IMR-90 (cell line): ENCODE measurements at regions not wholly inside any gene's neighbourhood (a gene's known extent, or its start where the extent isn't known, plus 50 kb on each side); places are given as distances from the start of the nearest gene placed in this dataset.

Experiments used
- ATAC-seq: fragments of 200-7000 bp; cut with Tn5 transposase; 2 replicates; pipeline ENCODE4 v1.9.1; 2020; ENCODE audit warnings: low read depth, mild to moderate bottlenecking, moderate library complexity
- BruUV-seq: library from RNA; stranded (reverse); fragments of 400-500 nt; replicated peaks from 2 replicates; lab custom pipeline; 2021; lab: Mats Ljungman, UMichigan
- CTCF ChIA-PET: fragments of 300-600 bp; formaldehyde crosslinking; extraction: SDS; loops from one replicate; lab custom pipeline; 2021; ENCODE audit warnings: antibody characterized with exemption; lab: Yijun Ruan, JAX
- POLR2A ChIA-PET: fragments of 300-600 bp; sonication (Branson Sonifier 250); formaldehyde crosslinking; loops from one replicate; lab custom pipeline; 2022; ENCODE audit warnings: antibody characterized with exemption; ENCODE audit not compliant: unreplicated experiment; lab: Charles Lee
- DNase-seq: peaks from one replicate; pipeline ENCODE4 v3.0.0; 2013
- H2AFZ ChIP-seq: replicated peaks from 2 replicates; pipeline ENCODE3; 2013; ENCODE audit warnings: low read length, mild to moderate bottlenecking; ENCODE audit not compliant: poor library complexity
- H2AK5ac ChIP-seq: 2 replicates; pipeline ENCODE4 v1.6.1; 2013; ENCODE audit warnings: low read depth, low read length, inconsistent platforms
- H2AK9ac ChIP-seq: replicated peaks from 2 replicates; pipeline ENCODE3; 2013; ENCODE audit warnings: mild to moderate bottlenecking, low read depth, low read length, moderate library complexity; ENCODE audit not compliant: poor library complexity
- H2BK120ac ChIP-seq: 2 replicates; pipeline ENCODE4 v1.6.1; 2013; ENCODE audit warnings: low read depth, low read length, inconsistent platforms
- H2BK15ac ChIP-seq: 3 replicates; pipeline ENCODE4 v1.6.1; 2013; ENCODE audit warnings: low read depth, low read length, inconsistent platforms
- H2BK20ac ChIP-seq: 2 replicates; pipeline ENCODE4 v1.6.1; 2013; ENCODE audit warnings: low read depth, mild to moderate bottlenecking, inconsistent platforms, low read length, moderate library complexity
- H2BK5ac ChIP-seq: 2 replicates; pipeline ENCODE4 v1.6.1; 2013; ENCODE audit warnings: mild to moderate bottlenecking, low read depth, low read length, inconsistent platforms; ENCODE audit not compliant: poor library complexity, severe bottlenecking
- H3K14ac ChIP-seq: replicated peaks from 2 replicates; pipeline ENCODE4 v1.6.1; 2013; ENCODE audit warnings: low read depth, low read length, inconsistent platforms
- H3K18ac ChIP-seq: 2 replicates; pipeline ENCODE4 v1.6.1; 2013; ENCODE audit warnings: low read depth, low read length, control low read depth
- H3K23ac ChIP-seq: 2 replicates; pipeline ENCODE4 v1.6.1; 2013; ENCODE audit warnings: low read depth, low read length, inconsistent platforms
- H3K27ac ChIP-seq: 2 replicates; pipeline ENCODE4 v1.5.1; 2013; ENCODE audit warnings: mild to moderate bottlenecking, control low read depth, low read length; ENCODE audit not compliant: insufficient read depth
- H3K27me3 ChIP-seq: 2 replicates; pipeline ENCODE4 v1.6.1; 2013; ENCODE audit warnings: low read length; ENCODE audit not compliant: control insufficient read depth, insufficient read depth
- H3K36me3 ChIP-seq: 2 replicates; pipeline ENCODE4 v1.6.1; 2013; ENCODE audit warnings: low read length, mixed read lengths; ENCODE audit not compliant: control insufficient read depth, insufficient read depth
- H3K4ac ChIP-seq: 2 replicates; pipeline ENCODE4 v1.6.1; 2013; ENCODE audit warnings: low read depth, low read length, inconsistent platforms
- H3K4me1 ChIP-seq: 2 replicates; pipeline ENCODE4 v1.6.1; 2013; ENCODE audit warnings: low read length, mixed read lengths; ENCODE audit not compliant: control insufficient read depth, insufficient read depth
- H3K4me2 ChIP-seq: 2 replicates; pipeline ENCODE4 v1.6.1; 2013; ENCODE audit warnings: low read depth, mild to moderate bottlenecking, control low read depth, low read length, moderate library complexity
- H3K4me3 ChIP-seq: 2 replicates; pipeline ENCODE4 v1.5.1; 2013; ENCODE audit warnings: low read depth, mild to moderate bottlenecking, control low read depth, low read length, moderate library complexity; ENCODE audit not compliant: insufficient read depth
- H3K56ac ChIP-seq: 2 replicates; pipeline ENCODE4 v1.6.1; 2013; ENCODE audit warnings: low read length, inconsistent platforms; ENCODE audit not compliant: insufficient read depth; ENCODE audit errors: extremely low read depth
- H3K79me1 ChIP-seq, 2 experiments: 2 replicates each; pipeline ENCODE4 v1.6.1; 2013; ENCODE audit warnings: low read length in 2 of 2, inconsistent platforms in 1 of 2, low read depth in 1 of 2
- H3K9ac ChIP-seq: 2 replicates; pipeline ENCODE4 v1.6.1; 2013; ENCODE audit warnings: low read depth, low read length, control low read depth
- H3K9me1 ChIP-seq: 2 replicates; pipeline ENCODE4 v1.6.1; 2013; ENCODE audit warnings: low read length, inconsistent platforms; ENCODE audit not compliant: insufficient read depth
- H3K9me3 ChIP-seq: 2 replicates; pipeline ENCODE4 v1.6.1; 2013; ENCODE audit warnings: low read length; ENCODE audit not compliant: control insufficient read depth, insufficient read depth
- H4K20me1 ChIP-seq: 2 replicates; pipeline ENCODE4 v1.6.1; 2013; ENCODE audit warnings: low read length, inconsistent platforms; ENCODE audit not compliant: insufficient read depth
- H4K5ac ChIP-seq: 2 replicates; pipeline ENCODE4 v1.6.1; 2013; ENCODE audit warnings: mild to moderate bottlenecking, low read depth, low read length, control low read depth
- H4K8ac ChIP-seq, 2 experiments: 2 replicates each; pipeline ENCODE4 v1.6.1; 2013; ENCODE audit warnings: low read depth in 2 of 2, low read length in 2 of 2, control low read depth in 1 of 2, inconsistent platforms in 1 of 2
- H4K91ac ChIP-seq: 2 replicates; pipeline ENCODE4 v1.6.1; 2013; ENCODE audit warnings: low read depth, low read length, inconsistent platforms; ENCODE audit not compliant: insufficient read depth
- BHLHE40 ChIP-seq: fragments of 150-350 bp; IDR thresholded peaks from 2 replicates; pipeline ENCODE4 v1.6.1; 2016; ENCODE audit warnings: mild to moderate bottlenecking, low read depth, low read length
- CHD1 ChIP-seq: IDR thresholded peaks from 2 replicates; pipeline ENCODE4 v1.6.1; 2012; ENCODE audit warnings: low read depth, low read length, improper control_type of control experiment
- FOS ChIP-seq: fragments of 150-350 bp; IDR thresholded peaks from 2 replicates; pipeline ENCODE4 v1.6.1; 2016; ENCODE audit warnings: low read depth, low read length
- MAFK ChIP-seq: IDR thresholded peaks from 2 replicates; pipeline ENCODE4 v1.6.1; 2012; ENCODE audit warnings: low read depth, low read length, improper control_type of control experiment
- MXI1 ChIP-seq: IDR thresholded peaks from 2 replicates; pipeline ENCODE4 v1.6.1; 2012; ENCODE audit warnings: low read depth, mild to moderate bottlenecking, low read length, moderate library complexity, borderline replicate concordance
- NFE2L2 ChIP-seq: fragments of 150-350 bp; IDR thresholded peaks from 2 replicates; pipeline ENCODE4 v1.6.1; 2016; ENCODE audit warnings: low read depth, mild to moderate bottlenecking, low read length
- POLR2A ChIP-seq: IDR thresholded peaks from 2 replicates; pipeline ENCODE4 v1.6.1; 2012; ENCODE audit warnings: mild to moderate bottlenecking, low read depth, low read length
- RAD21 ChIP-seq: IDR thresholded peaks from 2 replicates; pipeline ENCODE4 v1.6.1; 2012; ENCODE audit warnings: low read length, improper control_type of control experiment
- RCOR1 ChIP-seq: IDR thresholded peaks from 2 replicates; pipeline ENCODE4 v1.6.1; 2012; ENCODE audit warnings: mild to moderate bottlenecking, low read length, improper control_type of control experiment; ENCODE audit not compliant: insufficient replicate concordance
- RFX5 ChIP-seq: IDR thresholded peaks from 2 replicates; pipeline ENCODE4 v1.8.0; 2012; ENCODE audit warnings: low read depth, mild to moderate bottlenecking, low read length, moderate library complexity
- SMC3 ChIP-seq: fragments of 150-350 bp; IDR thresholded peaks from 2 replicates; pipeline ENCODE4 v1.6.1; 2016; ENCODE audit warnings: low read depth, mild to moderate bottlenecking, antibody characterized with exemption, low read length, moderate library complexity
- WGBS, 2 experiments: methylation state at CpG; one replicate each; pipeline versions ENCODE4 v1.1.5 to v1.1.7; 2013; ENCODE audit warnings: missing lambda C conversion rate in 2 of 2; ENCODE audit not compliant: insufficient read length in 1 of 2; ENCODE audit errors: extremely low coverage in 2 of 2; 5-methylcytosine and 5-hydroxymethylcytosine counted together
- dilution Hi-C: fragments of 300-500 bp; cut with HindIII; formaldehyde crosslinking; loops from one replicate; pipeline ENCODE4 v1.14.3; 2018; ENCODE audit warnings: low sequenced_read_pairs; ENCODE audit not compliant: unreplicated experiment
- in situ Hi-C: fragments of 300-500 bp; cut with MboI; formaldehyde crosslinking; loops from 3 replicates; pipeline ENCODE4 v1.14.3; 2019; ENCODE audit warnings: low sequenced_read_pairs, inconsistent platforms, mixed read lengths
- intact Hi-C: fragments of 100-400 bp; cut with micrococcal nuclease; formaldehyde crosslinking; loops from 2 replicates; pipeline ENCODE4 v1.10.0; 2022
- TF ChIP-seq, protein P1 (sequence below): fragments of 150-350 bp; IDR thresholded peaks from 2 replicates; pipeline ENCODE4 v1.6.1; 2016; ENCODE audit warnings: low read depth, mild to moderate bottlenecking, low read length, moderate library complexity, borderline replicate concordance
- TF ChIP-seq, protein P2 (sequence below): fragments of 150-350 bp; IDR thresholded peaks from 2 replicates; pipeline ENCODE4 v1.6.1; 2017; ENCODE audit warnings: mild to moderate bottlenecking, antibody characterized with exemption, low read length, low read depth

DNA sequence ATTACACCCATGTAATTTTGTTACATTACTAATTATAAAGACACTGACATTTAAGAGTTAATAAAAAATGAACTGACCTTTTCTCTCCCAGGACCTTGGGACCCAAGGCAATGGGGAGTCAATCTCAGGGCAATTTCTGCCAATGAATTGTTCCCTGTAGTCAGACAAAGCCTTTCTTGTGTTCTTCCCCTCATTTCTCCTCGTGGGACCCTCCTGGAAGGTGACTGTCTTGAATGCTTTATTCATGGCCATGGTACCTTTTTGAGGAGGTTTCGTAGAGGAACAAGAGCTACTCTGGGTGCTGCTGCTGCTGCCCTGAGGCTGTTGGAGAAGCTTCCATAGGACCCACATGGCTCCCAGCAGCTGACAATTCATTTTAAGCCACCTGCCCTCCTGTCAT lies 190.3 kb downstream of the SNX18 start:
- in situ Hi-C loops (no loop called here), intact Hi-C loops (no loop called here), dilution Hi-C loops (no loop called here)
- WGBS, 2 experiments = 93% methylated on average over 2 of the region's 2 CpGs; no CpG with 5 or more reads in 1 of the 2 experiments
- Histone ChIP-seq H3K9ac (no peak overlapping the region), H4K20me1 (no peaks in the 10 kb centered on the region), H2BK5ac (no peak overlapping the region), H3K27ac (no peak overlapping the region), H4K8ac (no peak overlapping the region; a peak in 1 of 4 replicates), H2AK9ac (no peak overlapping the region), H3K27me3 (no peaks in the 10 kb centered on the region), H3K23ac (no peak overlapping the region), H3K9me3 (no peaks in the 10 kb centered on the region), H3K36me3 (no peaks in the 10 kb centered on the region), H4K91ac (no peak overlapping the region; the same call in 1 of the 2 replicates), H3K4me3 (no peak overlapping the region), H3K79me1 (peaks cover 0 to 9% of the 10 kb centered on the region in 2 experiments; a peak in 2 of 4 replicates), H2BK15ac (peak overlapping the region; percentile 39; the same call in 1 of the 3 replicates), H3K4me2 (no peak overlapping the region), H3K14ac (no peak overlapping the region), H3K9me1 (peaks cover 6% of the 10 kb centered on the region), H4K5ac (no peak overlapping the region), H2AK5ac (no peak overlapping the region), H3K56ac (no peak overlapping the region), H3K18ac (no peak overlapping the region), H2AFZ (no peak overlapping the region), H3K4me1 (peaks cover 11% of the 10 kb centered on the region), H3K4ac (peak overlapping the region; percentile 15; the same call in 1 of the 2 replicates), H2BK20ac (peak overlapping the region; percentile 15; the same call in 1 of the 2 replicates), H2BK120ac (peak overlapping the region; percentile 46; the same call in 1 of the 2 replicates)
- no peak for ATAC-seq
- ChIA-PET CTCF (interaction anchor here (0.7 kb wide), 1 partner anchor 8 kb away, joined by 3 read pairs; no protein-coding TSS in a partner anchor), POLR2A (no interaction called here)
- TF ChIP-seq MXI1 = no peak
- no peak for TF ChIP-seq RFX5
- TF ChIP-seq BHLHE40 = no peak
- TF ChIP-seq, protein P1, sequence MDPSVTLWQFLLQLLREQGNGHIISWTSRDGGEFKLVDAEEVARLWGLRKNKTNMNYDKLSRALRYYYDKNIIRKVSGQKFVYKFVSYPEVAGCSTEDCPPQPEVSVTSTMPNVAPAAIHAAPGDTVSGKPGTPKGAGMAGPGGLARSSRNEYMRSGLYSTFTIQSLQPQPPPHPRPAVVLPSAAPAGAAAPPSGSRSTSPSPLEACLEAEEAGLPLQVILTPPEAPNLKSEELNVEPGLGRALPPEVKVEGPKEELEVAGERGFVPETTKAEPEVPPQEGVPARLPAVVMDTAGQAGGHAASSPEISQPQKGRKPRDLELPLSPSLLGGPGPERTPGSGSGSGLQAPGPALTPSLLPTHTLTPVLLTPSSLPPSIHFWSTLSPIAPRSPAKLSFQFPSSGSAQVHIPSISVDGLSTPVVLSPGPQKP = no peak
- TF ChIP-seq POLR2A = no peak
- TF ChIP-seq CHD1 = no peak
- TF ChIP-seq FOS = no peak
- TF ChIP-seq SMC3 = no peak
- no peak for TF ChIP-seq RAD21
- TF ChIP-seq, protein P2, sequence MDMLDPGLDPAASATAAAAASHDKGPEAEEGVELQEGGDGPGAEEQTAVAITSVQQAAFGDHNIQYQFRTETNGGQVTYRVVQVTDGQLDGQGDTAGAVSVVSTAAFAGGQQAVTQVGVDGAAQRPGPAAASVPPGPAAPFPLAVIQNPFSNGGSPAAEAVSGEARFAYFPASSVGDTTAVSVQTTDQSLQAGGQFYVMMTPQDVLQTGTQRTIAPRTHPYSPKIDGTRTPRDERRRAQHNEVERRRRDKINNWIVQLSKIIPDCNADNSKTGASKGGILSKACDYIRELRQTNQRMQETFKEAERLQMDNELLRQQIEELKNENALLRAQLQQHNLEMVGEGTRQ = no peak
- TF ChIP-seq NFE2L2 = no peak
- TF ChIP-seq RCOR1 = no peak
- TF ChIP-seq MAFK = no peak
- no peak for DNase-seq
- BruUV-seq = no TSS peak
